OCI-LY1 (cell line): ENCODE measurements at regions not wholly inside any gene's neighbourhood (a gene's known extent, or its start where the extent isn't known, plus 50 kb on each side); places are given as distances from the start of the nearest gene placed in this dataset.

ENCODE experiments used
- H2AFZ ChIP-seq: fragments of 200-600 bp; sonication (generic), shearing (Covaris generic); 2 replicates; pipeline ENCODE4 v1.6.0; 2014; ENCODE audit warnings: antibody characterized with exemption, mild to moderate bottlenecking, low read length
- H3F3A ChIP-seq: fragments of 200-600 bp; sonication (generic), shearing (Covaris generic); 2 replicates; pipeline ENCODE4 v1.6.0; 2014; ENCODE audit warnings: mild to moderate bottlenecking, antibody characterized with exemption, low read length, moderate library complexity; ENCODE audit not compliant: insufficient read depth
- H3K27ac ChIP-seq: fragments of 200-600 bp; sonication (generic); 2 replicates; pipeline ENCODE4 v1.5.1; 2014; ENCODE audit warnings: low read length, mixed run types, mild to moderate bottlenecking, low read depth; ENCODE audit not compliant: poor library complexity, severe bottlenecking
- H3K27me3 ChIP-seq: fragments of 200-600 bp; sonication (generic); 2 replicates; pipeline ENCODE4 v1.6.0; 2014; ENCODE audit warnings: antibody characterized with exemption, mild to moderate bottlenecking, low read length, moderate library complexity; ENCODE audit not compliant: insufficient read depth
- H3K36me3 ChIP-seq: fragments of 200-600 bp; sonication (generic); 2 replicates; pipeline ENCODE4 v1.6.1; 2014; ENCODE audit warnings: mild to moderate bottlenecking, antibody characterized with exemption, low read length, moderate library complexity, mixed read lengths; ENCODE audit not compliant: insufficient read depth
- H3K4me1 ChIP-seq: fragments of 200-600 bp; sonication (generic); 2 replicates; pipeline ENCODE4 v1.5.1; 2014; ENCODE audit warnings: mild to moderate bottlenecking, low read length, moderate library complexity; ENCODE audit not compliant: insufficient read depth, severe bottlenecking
- H3K4me2 ChIP-seq: fragments of 200-600 bp; sonication (generic), shearing (Covaris generic); 2 replicates; pipeline ENCODE4 v1.6.1; 2014; ENCODE audit warnings: low read length
- H3K4me3 ChIP-seq: fragments of 200-600 bp; sonication (generic); 2 replicates; pipeline ENCODE4 v1.5.1; 2014; ENCODE audit warnings: low read length, low read depth, mild to moderate bottlenecking, mixed read lengths; ENCODE audit not compliant: poor library complexity, severe bottlenecking
- H3K79me2 ChIP-seq: fragments of 200-600 bp; shearing (Covaris generic); 2 replicates; pipeline ENCODE4 v1.6.1; 2016; ENCODE audit warnings: mixed run types, low read length, mixed read lengths; ENCODE audit not compliant: insufficient read depth
- H3K9ac ChIP-seq: fragments of 200-600 bp; sonication (generic), shearing (Covaris generic); 2 replicates; pipeline ENCODE4 v1.6.1; 2014; ENCODE audit warnings: mild to moderate bottlenecking, low read length, mixed read lengths
- H3K9me2 ChIP-seq: fragments of 200-600 bp; sonication (generic), shearing (Covaris generic); 2 replicates; pipeline ENCODE4 v1.6.1; 2014; ENCODE audit warnings: low read depth, mild to moderate bottlenecking, low read length, mixed read lengths
- H3K9me3 ChIP-seq: fragments of 200-600 bp; shearing (Covaris generic); 2 replicates; pipeline ENCODE4 v1.6.1; 2014; ENCODE audit warnings: low read length, mixed read lengths
- H4K20me1 ChIP-seq: fragments of 200-600 bp; sonication (generic), shearing (Covaris generic); 2 replicates; pipeline ENCODE4 v1.6.0; 2016; ENCODE audit warnings: mild to moderate bottlenecking, low read length; ENCODE audit not compliant: insufficient read depth
- CTCF ChIP-seq: fragments of 200-600 bp; sonication (generic), shearing (Covaris generic); IDR thresholded peaks from 2 replicates; pipeline ENCODE4 v1.5.1; 2017; ENCODE audit warnings: mild to moderate bottlenecking, antibody characterized with exemption, low read length, moderate library complexity, mixed read lengths
- EZH2 ChIP-seq: fragments of 200-600 bp; sonication (generic), shearing (Covaris generic); IDR thresholded peaks from 2 replicates; pipeline ENCODE4 v1.8.0; 2017; ENCODE audit warnings: borderline replicate concordance, mixed run types, mild to moderate bottlenecking, antibody characterized with exemption, low read length, moderate library complexity, mixed read lengths

GRCh38 chrX:25241461-25241860, 225.7 kb upstream of the ARX start:
- H3K9me3 ChIP-seq, result no peaks in the 10 kb centered on the region
- H3K36me3 ChIP-seq, result no peaks in the 10 kb centered on the region
- H3F3A ChIP-seq, result no peaks in the 10 kb centered on the region
- no peak overlapping the region for H3K9ac ChIP-seq
- no peaks in the 10 kb centered on the region for H3K4me1 ChIP-seq
- no peaks in the 10 kb centered on the region for H3K9me2 ChIP-seq
- H3K27ac ChIP-seq, result no peak overlapping the region
- H2AFZ ChIP-seq, result no peak overlapping the region
- H4K20me1 ChIP-seq, result no peaks in the 10 kb centered on the region
- no peak overlapping the region for H3K4me3 ChIP-seq
- H3K27me3 ChIP-seq, result no peaks in the 10 kb centered on the region
- no peak for TF ChIP-seq CTCF
- no peak for TF ChIP-seq EZH2
- no peaks in the 10 kb centered on the region for H3K79me2 ChIP-seq
- no peak overlapping the region for H3K4me2 ChIP-seq

GRCh38 chrX:25226151-25226550, 210.4 kb upstream of the ARX start:
- Histone ChIP-seq H3K79me2 (no peaks in the 10 kb centered on the region), H3K4me3 (no peak overlapping the region), H3K4me2 (no peak overlapping the region), H3K27ac (no peak overlapping the region), H4K20me1 (no peaks in the 10 kb centered on the region), H2AFZ (no peak overlapping the region), H3K9me2 (no peaks in the 10 kb centered on the region), H3F3A (no peaks in the 10 kb centered on the region), H3K27me3 (no peaks in the 10 kb centered on the region), H3K36me3 (no peaks in the 10 kb centered on the region), H3K4me1 (no peaks in the 10 kb centered on the region), H3K9me3 (no peaks in the 10 kb centered on the region), H3K9ac (no peak overlapping the region)
- TF ChIP-seq CTCF (no peak), EZH2 (no peak)

GRCh38 chrX:25219480-25219879, 203.7 kb upstream of the ARX start:
- Histone ChIP-seq H3K4me2 (no peak overlapping the region), H3K27ac (no peak overlapping the region), H3K9ac (no peak overlapping the region), H3K4me1 (no peaks in the 10 kb centered on the region), H3K4me3 (no peak overlapping the region), H3K9me3 (no peaks in the 10 kb centered on the region), H3K9me2 (no peaks in the 10 kb centered on the region), H4K20me1 (no peaks in the 10 kb centered on the region), H3K79me2 (no peaks in the 10 kb centered on the region), H3K27me3 (no peaks in the 10 kb centered on the region), H2AFZ (no peak overlapping the region), H3K36me3 (no peaks in the 10 kb centered on the region), H3F3A (no peaks in the 10 kb centered on the region)
- TF ChIP-seq CTCF (no peak), EZH2 (no peak)
